ENCODE measurements at regions not wholly inside any gene's neighbourhood (a gene's known extent, or its start where the extent isn't known, plus 50 kb on each side); places are given as distances from the start of the nearest gene placed in this dataset.

GRCh38 chr6:4488389-4488788 lies 287.8 kb upstream of the CDYL start:
- no peak for DNase-seq (ENCODE audit: extremely low read depth in 1 of 4, low spot score in 3 of 4)
- Histone ChIP-seq H4K20me1 (replicated peaks; ENCODE audit: control insufficient read depth, insufficient read depth, low read length) (no peaks in the 10 kb centered on the region), H3K36me3 (ENCODE audit: control insufficient read depth, insufficient read depth, low read length) (no peaks in the 10 kb centered on the region), H2AFZ (ENCODE audit: low read depth, low read length) (no peak overlapping the region), H3K4me1 (replicated peaks in 1 of 2; ENCODE audit: control insufficient read depth in 2 of 2, insufficient read depth in 2 of 2, low read length in 2 of 2) (no peaks in the 10 kb centered on the region), H3K9me1 (ENCODE audit: control insufficient read depth, insufficient read depth, low read length) (no peaks in the 10 kb centered on the region), H3K9me3 (replicated peaks; ENCODE audit: control insufficient read depth, insufficient read depth, low read depth, low read length) (peaks cover 6% of the 10 kb centered on the region), H3K4me2 (ENCODE audit: insufficient read depth, low read length) (no peak overlapping the region), H3K27ac (ENCODE audit: extremely low read depth, low read depth, low read length) (no peak overlapping the region), H3K27me3 (ENCODE audit: control insufficient read depth in 2 of 2, insufficient read depth in 2 of 2, low read length in 2 of 2) (peaks cover 9 to 17% of the 10 kb centered on the region in 2 experiments; a peak in 3 of 5 replicates), H3K9ac (ENCODE audit: insufficient read depth in 1 of 2, low read depth in 2 of 2, low read length in 2 of 2) (no peak overlapping the region), H3K79me2 (ENCODE audit: control insufficient read depth, insufficient read depth, low read length) (no peaks in the 10 kb centered on the region), H3K4me3 (no peak overlapping the region)
- WGBS (ENCODE audit: insufficient coverage, low coverage, missing lambda C conversion rate): 8% methylated on average over 3 of the region's 3 CpGs
- no peak for TF ChIP-seq CCAR2 (IDR thresholded peaks at IDR 0.05; ENCODE audit: low read depth, low read length)
- peak; percentile 49; the same call in 1 of the 2 replicates for TF ChIP-seq TRIM28 (IDR thresholded peaks at IDR 0.05)
- TF ChIP-seq ZNF280A (IDR thresholded peaks at IDR 0.05; ENCODE audit: low read depth, partially characterized antibody): peak; percentile 71
- TF ChIP-seq CBX5 (IDR thresholded peaks at IDR 0.05; ENCODE audit: borderline replicate concordance, low read depth): 0 out of 2 replicates have a peak, but pooled peaks have one; percentile 37
- peak in 1 of 2 experiments; percentile 75; a peak in 2 of 3 replicates for TF ChIP-seq CBX3 (IDR thresholded peaks at IDR 0.05; ENCODE audit: borderline replicate concordance in 1 of 2, low read length in 2 of 2)
- TF ChIP-seq GTF2A2 (tag; IDR thresholded peaks at IDR 0.05): no peak
- no peak for TF ChIP-seq ZBTB49 (CRISPR knock-in tag; IDR thresholded peaks at IDR 0.05; ENCODE audit: borderline replicate concordance)
- peak; percentile 88 for TF ChIP-seq ZNF561 (CRISPR knock-in tag; conservative IDR thresholded peaks at IDR 0.05)
- POLR2A ChIA-PET: no interaction called here
- no peak for FAIRE-seq
- BruUV-seq (replicated peaks): no TSS peak
- ATAC-seq: no peak
- CTCF ChIA-PET (ENCODE audit: low intra/inter-chr PET ratio): no interaction called here
- intact Hi-C loops (cut with micrococcal nuclease) (no loop called here), in situ Hi-C loops (cut with MboI) (no loop called here)

Data from K562 (cell line).